GM04504 (cell line): ENCODE measurements at regions not wholly inside any gene's neighbourhood (a gene's known extent, or its start where the extent isn't known, plus 50 kb on each side); places are given as distances from the start of the nearest gene placed in this dataset.

Experiments used
- DNase-seq: peaks from one replicate; pipeline ENCODE4 v3.0.0-alpha.2; 2012; ENCODE audit warnings: low read depth

DNA sequence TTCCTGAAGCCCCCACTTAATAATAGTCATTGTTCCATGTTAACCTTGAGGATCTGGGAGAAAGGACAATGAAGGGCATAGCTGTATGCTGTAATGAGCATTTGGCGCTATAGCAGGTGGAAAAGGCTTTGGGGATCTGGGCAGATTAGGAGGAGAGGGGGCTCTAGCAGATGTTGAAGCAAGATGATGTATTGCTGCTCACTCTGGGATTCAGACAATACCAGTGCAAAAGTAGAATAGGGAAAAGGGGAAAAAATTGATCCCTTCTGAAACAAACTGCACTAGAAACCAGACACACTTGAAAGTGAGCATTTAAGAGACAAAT, 575.3 kb upstream of the MEF2C start:
- DNase-seq: no peak

DNA sequence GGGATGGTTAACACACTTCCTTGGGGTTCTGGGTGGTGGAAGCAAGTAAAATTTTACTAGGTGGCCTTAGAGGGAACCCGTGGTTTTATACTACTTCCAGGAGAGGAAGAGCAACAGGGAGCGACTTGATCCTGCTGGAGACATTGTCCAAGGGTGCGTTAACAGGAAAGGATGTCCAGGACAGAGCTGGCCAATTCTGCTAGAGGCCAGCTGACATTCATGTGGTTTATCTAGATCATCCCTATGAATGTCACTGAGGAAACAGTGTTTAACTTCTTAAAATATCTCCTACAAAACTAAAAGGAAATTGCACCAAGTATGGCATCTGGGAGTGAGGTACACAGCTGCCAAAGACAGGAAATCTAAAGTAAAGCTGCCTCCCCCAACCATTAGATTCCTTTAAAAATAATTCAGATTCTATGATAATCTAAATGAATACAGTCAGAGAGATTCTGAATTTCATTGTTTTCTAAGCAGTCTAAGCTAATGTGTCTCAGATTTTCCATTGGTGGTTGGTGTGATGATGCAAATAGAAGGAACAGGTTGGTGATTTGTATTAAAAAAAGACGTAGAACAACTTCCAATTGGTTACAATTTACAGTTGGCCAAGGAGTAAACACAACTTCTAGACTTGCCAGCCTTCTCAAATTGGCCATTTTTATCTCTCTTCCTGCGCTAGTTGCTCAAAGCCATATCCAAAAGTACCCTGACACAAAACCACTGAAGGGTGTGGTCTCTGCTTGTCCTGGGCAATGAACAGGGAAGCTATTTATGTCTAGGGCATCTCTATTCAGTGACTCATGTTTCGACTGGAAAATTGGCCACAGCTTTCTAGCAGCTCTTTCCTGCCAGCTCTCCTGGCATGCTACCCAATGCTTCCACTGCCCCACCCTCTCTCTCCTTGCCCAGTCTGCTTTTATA, 574.7 kb upstream of the MEF2C start:
- peak; percentile 28 for DNase-seq

DNA sequence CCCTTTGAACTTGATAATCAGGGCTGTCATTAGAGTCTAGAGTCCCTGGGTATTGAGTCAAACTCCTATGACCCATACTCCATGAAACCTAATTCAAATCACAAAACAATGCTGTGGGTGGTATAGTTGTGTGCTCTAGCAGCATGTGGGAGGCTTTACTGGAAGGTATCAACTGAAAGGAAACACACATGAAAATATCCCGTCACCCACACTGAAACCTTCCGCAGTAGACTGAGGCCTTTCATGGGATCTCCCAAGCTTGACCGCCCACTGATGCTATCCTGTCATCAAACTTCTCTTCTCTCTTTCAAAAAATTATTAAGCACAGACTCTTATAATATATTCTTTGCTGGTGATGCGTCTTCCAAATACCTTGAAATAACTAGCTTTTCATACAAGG, 569.1 kb upstream of the MEF2C start:
- DNase-seq: no peak

DNA sequence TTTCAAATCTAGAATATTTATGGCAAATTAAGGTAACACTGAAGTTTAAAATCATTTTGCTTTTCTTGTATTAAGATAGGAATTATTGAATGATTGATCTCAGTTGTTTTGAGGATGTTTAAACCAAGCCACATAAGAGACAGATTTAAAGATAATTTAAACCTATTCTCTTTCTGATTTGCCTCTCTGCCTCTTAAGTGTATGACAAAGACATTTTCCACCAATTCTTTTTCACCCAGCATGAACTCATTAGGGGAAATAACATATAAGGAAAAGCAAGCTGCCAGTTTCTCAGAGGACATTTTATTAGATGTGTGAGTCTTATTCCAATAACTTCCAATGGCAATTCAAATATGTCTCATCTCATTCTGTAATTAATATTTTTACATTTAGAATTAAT, 568.3 kb upstream of the MEF2C start:
- no peak for DNase-seq

DNA sequence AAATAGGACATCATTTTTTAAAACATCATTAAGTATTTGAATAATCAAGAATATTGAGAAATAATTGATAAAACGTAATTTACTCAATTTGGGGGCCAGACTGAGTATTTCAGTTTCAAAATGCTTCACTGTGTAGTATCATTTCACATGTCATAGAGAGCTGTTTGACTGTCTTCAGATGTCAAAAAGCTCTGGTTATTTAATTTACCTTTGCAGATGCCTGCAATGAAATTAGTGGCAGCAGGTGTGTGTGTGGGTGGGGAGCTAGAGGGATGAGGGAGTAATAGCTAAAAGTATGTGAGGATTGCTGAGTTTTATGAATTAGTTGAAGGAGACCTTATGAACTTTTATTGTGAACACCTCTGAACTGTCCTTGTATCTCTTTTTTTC, 567.2 kb upstream of the MEF2C start:
- DNase-seq: no peak

DNA sequence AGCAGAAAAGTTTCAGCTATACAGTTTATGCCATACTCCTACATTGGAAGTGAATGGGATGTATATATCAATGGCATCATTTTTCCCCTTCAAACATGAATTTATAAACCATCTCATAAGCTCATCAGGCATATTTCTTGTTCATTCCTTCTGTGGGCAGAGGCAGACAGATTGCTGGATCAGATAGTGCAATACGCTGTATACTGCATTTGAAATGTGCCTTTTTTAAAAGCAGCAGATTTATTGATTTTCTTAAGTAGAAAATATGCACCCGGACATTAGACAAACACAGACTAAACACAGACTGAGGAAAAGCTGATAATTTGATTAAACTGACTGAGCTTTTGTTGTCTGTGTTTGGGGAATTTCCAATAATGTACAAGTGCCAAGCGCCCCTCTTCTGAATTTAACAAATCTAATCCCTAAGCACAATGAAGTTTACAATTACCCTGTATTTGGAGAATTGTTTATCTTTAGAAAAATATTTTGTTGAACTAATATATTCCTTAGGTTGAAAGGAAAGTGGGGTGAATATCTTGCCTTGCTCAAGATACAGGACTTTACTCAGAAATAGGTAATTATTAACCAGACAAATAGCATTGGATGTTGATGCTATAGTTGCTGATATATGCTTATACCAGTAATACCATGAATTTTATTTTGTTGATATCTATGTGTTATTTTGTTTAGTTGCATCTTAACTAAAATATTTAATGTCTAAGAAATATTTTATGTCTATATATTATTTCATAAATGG, 566.6 kb upstream of the MEF2C start:
- no peak for DNase-seq

DNA sequence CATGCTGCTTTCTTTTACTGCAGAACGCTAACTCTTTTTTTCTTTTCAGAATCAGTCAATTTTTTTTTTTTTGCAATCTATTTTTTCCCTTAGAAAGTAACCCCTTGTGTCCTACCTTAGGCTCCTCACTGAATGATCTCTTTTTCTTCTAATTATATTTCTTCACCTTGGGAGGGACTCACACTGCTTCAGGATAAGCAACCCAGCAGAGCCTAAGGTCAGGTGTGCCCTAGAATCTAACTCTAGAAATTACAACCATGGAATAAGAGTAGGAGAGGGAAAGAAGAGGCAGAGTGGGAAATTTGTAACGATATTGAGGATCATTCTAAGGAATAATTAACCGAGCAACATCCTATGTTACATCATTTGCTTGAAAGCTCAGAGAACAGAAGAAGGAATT, 564.0 kb upstream of the MEF2C start:
- no peak for DNase-seq

DNA sequence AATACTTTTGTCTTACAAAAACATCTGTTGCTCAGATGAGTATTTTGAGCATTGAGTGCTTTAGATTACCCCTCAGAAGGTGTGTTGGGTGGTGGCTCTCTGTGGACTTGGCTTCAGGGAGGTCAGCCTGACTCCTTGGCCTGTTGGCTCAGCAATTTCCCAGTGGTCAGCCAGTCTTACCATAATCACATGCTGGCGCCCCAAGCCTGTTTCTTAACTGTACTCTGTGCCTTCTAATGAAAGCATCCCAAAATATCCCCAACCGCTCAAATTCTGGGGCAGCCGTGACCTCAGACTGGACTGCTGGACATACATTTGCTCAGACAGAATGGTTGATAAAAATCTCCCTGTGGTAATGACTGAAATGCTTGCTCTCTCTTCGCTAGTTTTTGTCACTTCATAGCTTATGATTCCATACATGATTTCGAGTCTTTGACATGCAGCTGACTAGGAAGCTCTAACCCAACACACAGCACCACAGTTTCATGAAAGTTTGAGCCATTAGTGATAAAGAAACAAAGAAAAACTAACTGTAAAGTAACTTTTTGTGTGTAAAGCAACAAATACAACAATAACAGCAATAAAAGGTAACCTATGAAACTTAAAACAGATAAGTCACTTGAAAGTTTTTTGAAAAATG, 562.2 kb upstream of the MEF2C start:
- no peak for DNase-seq

DNA sequence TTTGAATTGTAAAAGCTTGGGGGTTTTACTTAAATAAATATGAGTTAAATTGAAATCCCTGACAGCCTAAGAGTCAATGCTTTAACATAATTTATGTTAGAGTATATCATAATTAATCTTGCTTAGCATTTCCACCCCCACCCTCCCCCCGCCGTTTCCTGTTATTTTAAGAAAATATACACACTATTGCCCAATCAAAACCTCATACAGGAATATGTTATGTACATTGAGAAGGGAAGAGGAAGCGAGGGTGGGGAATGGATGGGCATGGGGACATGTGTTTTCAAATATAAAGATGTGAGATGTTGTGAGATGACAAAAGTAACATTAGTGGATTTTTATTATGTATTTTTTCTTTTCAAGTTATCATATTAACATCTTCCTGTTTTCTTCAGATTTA, 561.1 kb upstream of the MEF2C start:
- DNase-seq: no peak

DNA sequence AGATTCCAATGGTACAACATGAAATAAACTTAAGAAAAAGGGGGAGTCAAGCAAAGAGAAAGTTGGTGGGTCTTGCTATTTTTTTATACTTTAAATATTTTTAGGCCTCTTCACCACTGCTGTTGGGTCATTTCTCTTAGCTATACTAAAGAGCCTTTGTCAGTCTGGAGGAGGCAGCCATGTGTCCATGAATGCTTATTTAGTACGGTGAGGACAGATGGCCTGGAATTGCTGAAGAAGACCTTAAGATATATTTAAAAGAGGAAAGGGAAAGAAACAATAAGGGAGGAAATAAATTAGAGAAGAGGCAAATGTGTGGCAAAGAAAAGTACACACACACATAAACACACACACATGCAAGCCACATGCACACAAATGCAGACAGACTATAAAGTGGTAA, 560.5 kb upstream of the MEF2C start:
- no peak for DNase-seq

DNA sequence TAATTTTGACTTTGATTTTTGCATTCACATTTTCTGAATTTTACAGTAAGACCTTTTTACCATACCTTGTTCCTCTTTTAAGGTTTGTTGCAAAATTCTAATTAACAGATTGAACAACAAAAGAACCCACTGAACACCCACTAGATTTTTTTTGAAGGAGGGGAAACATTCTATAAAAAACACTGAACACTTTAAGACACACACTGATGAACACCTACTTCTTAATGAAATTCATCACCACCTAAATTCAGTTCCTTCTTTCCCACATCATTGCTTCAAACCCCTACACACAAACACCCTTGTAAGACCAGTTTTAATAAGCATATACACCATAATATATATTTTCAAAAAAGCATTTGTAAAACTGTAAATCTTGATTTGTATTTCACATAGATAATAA, 559.0 kb upstream of the MEF2C start:
- DNase-seq: no peak

DNA sequence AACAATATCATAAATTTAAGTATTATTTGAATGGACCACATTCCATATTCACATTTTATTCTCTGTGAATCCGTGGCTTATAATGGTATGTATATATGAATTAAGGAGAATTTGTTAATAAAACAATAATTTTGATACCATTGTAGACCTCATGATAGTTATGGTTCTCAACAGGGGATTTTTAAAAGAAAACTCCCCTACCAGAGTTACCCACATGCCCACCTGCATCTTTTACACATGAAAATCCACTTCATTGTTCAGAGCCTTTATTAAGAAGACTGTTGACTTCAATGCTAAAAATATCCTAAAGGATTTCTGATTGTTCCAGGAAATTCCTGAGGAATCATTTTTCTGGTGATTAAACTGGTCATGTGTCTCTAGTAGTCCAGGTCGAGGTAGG, 557.7 kb upstream of the MEF2C start:
- DNase-seq: no peak

DNA sequence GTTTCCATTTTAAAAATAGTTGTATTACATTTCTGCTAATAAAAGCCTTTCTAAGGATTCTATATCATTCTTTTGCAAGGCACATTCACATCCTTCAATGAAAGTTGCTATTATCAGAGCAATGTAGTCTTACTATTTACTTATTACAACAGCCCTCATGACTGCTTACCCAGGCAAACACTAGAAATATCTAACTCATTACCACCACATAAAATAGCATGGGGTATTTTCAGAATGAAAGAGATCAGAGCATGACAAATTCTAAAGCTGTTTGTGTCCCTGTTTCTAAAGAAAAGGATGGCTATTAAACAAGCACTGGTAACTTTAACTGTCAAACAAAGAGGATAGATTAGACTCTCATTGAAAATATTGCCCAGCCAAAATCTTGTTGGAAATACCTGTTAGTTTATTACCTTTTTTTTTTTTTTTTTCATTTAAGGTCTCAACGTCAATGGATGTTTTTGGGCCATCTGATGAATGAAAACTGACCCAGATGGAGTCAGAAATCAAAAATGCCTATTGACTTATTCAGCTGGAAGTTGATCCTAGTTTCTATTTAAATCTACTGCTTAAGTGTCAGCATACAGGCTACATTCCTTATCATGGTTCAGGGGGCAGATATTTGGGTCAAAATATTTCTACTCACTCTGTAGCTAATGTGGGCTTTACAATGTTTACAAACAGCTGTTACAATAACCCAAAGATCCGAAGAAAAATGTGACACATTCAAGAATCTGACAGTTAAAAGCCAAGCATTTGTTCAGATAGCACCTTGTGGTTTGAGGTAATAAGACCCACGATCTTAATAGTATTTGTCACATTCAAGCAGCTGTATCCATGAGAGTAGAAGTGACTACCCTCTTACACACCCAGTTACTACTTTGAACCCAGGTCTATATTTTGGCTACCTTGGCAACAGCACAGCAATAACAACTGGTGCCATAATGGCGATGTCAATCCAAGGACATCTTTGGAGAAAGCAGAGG, 554.8 kb upstream of the MEF2C start:
- DNase-seq: no peak

DNA sequence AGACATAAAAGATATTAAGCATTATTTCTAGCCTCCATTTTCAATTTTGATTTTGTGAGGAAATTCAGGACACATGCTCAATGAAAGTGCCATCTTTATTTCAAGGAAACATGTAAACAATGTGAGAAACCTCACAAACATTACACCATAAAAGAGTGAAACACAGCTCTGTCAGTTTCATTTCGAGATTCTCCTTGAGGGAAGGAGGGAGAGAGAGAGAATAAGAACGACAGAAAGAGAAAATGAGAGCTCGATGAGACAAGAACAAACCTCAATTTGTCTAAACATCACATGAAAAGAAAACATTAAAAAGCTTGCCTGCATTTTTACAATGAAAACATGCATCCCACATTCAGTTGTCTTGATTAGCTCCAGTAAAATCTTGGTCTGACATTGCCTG, 553.5 kb upstream of the MEF2C start:
- DNase-seq: no peak

DNA sequence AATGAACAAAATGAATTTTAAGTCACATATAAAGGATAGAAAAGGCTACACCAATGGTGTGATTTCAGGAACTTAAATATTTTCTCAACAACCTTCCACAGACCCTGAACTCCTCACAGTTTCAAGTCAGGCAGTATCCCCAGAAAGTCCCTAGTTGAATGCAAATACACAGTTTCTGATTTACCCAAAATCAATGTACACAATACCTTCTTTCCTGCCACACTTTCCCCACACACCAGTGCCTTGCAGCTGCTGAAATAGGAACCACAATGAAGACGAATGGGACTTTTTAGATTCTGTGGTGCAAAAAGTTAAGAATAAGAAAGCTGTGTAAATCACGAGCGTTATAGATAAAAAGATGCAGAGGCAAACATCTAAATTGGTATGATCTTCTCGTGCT, 552.4 kb upstream of the MEF2C start:
- DNase-seq: no peak

DNA sequence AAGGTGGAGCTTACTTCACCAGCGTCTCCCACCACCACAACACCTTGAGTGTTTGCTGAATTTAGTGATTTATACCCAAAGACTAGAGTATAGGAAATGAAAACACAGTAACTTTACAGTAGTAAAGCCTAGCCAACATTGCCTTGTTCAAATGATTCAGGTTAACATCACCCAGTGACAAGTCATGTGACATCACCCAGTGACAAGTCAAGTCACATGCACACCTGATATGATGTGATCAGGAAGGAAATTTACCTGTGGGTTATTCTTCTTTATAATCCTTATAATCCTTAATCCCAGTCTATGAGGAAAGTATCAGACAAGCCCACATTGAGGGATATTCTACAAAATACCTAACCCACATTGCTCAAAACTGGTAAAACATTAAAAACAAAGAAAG, 545.6 kb upstream of the MEF2C start:
- no peak for DNase-seq

DNA sequence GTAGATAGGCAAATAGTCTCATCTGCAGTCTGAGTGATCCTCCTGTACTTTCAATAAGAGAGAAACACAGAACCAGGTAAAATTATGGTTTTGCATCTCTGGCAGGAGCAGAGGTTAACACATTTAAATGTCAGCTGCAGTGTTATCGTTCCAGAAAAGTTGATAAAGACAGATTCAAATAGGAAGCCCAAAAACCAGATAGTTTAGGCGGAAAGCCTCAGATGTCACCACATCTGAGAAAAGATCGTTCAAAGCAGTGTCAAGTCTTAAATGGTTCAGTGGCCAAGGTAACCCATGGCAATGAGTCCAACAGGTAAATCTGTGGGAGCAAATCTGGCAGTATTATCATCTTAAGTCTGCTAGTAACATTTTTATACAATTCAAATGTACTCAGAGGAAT, 542.1 kb upstream of the MEF2C start:
- DNase-seq: no peak

DNA sequence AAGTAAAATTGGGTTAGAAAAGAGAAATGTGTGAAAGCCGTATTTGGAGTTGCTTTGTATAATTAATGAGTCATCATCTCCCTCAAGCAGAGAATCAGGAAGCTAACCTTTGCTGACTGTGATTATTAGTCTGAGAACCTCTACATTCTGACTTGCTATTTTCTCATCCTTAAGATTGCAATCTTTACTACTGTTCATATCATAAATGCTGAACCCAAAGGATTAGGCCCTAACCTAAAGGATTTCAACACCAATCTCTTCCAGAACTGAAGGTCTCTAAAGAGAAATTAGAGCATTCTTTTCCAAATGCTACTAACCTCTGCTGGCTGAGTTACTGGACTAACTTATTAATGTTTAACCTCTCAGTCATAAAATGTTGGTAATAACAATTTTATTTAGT, 538.1 kb upstream of the MEF2C start:
- DNase-seq: no peak

DNA sequence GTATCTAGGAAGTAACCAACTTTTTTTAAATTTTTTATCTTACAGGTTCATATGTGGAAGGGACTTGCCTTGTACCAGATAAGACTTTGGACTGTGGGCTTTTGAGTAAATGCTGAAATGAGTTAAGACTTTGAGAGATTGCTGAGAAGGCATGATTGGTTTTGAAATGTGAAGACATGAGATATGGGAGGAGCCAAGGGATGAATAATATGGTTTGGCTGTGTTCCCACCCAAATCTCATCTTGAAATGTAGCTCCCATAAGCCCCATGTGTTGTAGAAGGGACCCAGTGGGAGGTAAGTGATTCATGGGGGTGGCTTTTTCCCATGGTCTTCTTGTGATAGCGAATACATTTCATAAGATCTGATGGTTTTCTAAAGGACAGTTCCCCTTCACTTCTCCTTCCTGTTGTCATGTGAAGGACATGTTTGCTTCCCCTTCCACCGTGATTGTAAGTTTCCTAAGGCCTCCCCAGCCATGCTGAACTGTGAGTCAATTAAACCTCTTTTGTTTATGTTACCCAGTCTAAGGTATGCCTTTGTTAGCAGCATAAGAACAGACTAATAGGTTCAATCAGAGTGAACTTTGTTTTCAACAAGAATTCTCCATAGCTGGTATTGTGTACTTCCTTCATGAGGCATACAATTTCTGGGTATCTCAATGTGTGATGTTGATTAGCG, 535.6 kb upstream of the MEF2C start:
- no peak for DNase-seq

DNA sequence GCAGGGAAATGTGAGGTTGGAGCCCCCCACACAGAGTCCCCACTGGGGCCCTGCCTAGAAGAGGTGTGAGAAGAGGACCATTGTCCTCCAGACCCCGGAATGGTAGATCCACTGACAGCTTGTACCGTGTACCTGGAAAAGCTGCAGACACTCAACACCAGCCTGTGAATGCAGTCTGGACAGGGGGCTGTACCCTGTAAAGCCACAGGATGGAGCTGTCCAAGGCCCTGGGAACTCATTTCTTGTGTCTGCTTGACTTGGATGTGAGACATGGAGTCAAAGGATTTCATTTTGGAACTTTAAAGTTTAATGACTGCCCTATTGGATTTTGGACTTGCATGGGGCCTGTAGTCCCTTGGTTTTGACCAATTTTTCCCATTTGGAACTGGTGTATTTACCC, 535.0 kb upstream of the MEF2C start:
- DNase-seq: no peak

DNA sequence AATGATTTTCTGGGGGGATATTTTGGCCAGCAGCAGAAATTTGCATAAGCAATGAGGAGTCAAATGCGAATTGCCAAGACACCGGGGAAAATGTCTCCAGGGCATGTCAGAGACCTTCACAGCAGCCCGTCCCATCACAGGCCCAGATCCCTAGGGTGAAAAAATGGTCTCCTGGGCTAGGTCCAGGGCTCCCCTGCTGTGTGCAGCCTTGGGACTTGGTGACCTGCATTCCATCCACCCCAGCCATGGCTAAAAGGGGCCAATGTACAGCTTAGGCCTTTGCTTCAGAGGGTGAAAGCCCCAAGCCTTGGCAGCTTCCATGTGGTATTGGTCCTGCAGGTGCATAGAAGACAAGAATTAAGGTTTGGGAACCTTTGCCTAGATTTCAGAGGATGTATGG, 534.5 kb upstream of the MEF2C start:
- DNase-seq: no peak
